Mesothelial cell of epicardium (in vitro differentiated cells): ENCODE measurements at regions not wholly inside any gene's neighbourhood (a gene's known extent, or its start where the extent isn't known, plus 50 kb on each side); places are given as distances from the start of the nearest gene placed in this dataset.
A peak's percentile ranks its signal among the peaks of the same experiment; 100 is the strongest.

ENCODE experiments used
- DNase-seq, 2 experiments: peaks; one replicate each; pipeline ENCODE4 v3.0.0; 2021; ENCODE audit warnings: low spot score in 2 of 2; ENCODE audit not compliant: unreplicated experiment in 2 of 2
- H3K27ac Mint-ChIP-seq: 2 replicates; pipeline ENCODE4 v1.8.0; 2021; ENCODE audit warnings: mixed read lengths
- H3K27me3 Mint-ChIP-seq: 2 replicates; pipeline ENCODE4 v1.8.0; 2021; ENCODE audit warnings: low read depth, mixed read lengths
- H3K36me3 Mint-ChIP-seq: 2 replicates; pipeline ENCODE4 v1.8.0; 2021; ENCODE audit warnings: mixed read lengths
- H3K4me1 Mint-ChIP-seq: 2 replicates; pipeline ENCODE4 v1.8.0; 2021; ENCODE audit warnings: mixed read lengths
- H3K4me3 Mint-ChIP-seq: 2 replicates; pipeline ENCODE4 v1.8.0; 2021; ENCODE audit warnings: mild to moderate bottlenecking, moderate library complexity, mixed read lengths
- H3K9me3 Mint-ChIP-seq: 2 replicates; pipeline ENCODE4 v1.8.0; 2021; ENCODE audit warnings: mixed read lengths
- TF ChIP-seq, protein P1 (sequence below): fragments of 200-600 bp; sonication (generic); IDR thresholded peaks from one replicate; pipeline ENCODE4 v1.5.0; 2021; ENCODE audit warnings: antibody characterized with exemption; ENCODE audit not compliant: unreplicated experiment

DNA sequence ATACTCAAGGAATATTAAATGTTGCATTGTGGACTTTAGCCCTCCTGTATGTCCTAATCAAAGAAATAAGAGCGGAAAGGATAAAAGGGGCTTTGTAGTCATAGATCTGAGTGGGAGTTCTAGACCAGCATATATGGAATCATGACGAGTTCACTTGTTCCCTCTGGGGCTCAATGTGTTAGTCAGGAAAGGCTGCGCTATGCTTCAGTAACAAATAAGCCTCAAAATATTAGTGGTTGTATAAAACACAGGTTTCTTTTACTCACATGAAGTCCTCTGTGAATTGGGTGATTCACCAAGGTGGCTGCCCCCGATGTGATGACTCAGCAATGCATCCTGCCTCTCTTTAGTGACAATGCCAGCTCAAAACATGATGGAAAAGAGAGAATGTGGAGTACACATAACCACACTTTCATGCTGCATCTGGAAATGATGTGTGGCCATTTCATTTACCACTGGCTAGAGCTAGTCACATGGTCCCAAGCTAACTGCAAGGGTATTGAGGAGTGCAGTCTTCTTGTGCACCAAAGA, 63.3 kb upstream of the IRX5 start:
- Mint-ChIP-seq H3K4me1 (no peaks in the 10 kb centered on the region), H3K36me3 (peaks cover 5% of the 10 kb centered on the region), H3K27ac (no peak overlapping the region), H3K4me3 (no peak overlapping the region), H3K9me3 (peaks cover 7% of the 10 kb centered on the region), H3K27me3 (peaks cover 2% of the 10 kb centered on the region)
- TF ChIP-seq, protein P1, sequence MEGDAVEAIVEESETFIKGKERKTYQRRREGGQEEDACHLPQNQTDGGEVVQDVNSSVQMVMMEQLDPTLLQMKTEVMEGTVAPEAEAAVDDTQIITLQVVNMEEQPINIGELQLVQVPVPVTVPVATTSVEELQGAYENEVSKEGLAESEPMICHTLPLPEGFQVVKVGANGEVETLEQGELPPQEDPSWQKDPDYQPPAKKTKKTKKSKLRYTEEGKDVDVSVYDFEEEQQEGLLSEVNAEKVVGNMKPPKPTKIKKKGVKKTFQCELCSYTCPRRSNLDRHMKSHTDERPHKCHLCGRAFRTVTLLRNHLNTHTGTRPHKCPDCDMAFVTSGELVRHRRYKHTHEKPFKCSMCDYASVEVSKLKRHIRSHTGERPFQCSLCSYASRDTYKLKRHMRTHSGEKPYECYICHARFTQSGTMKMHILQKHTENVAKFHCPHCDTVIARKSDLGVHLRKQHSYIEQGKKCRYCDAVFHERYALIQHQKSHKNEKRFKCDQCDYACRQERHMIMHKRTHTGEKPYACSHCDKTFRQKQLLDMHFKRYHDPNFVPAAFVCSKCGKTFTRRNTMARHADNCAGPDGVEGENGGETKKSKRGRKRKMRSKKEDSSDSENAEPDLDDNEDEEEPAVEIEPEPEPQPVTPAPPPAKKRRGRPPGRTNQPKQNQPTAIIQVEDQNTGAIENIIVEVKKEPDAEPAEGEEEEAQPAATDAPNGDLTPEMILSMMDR: no peak
- no peak for DNase-seq

GRCh38 chr16:54862529-54862928, 68.1 kb upstream of the IRX5 start:
- DNase-seq: no peak

DNA sequence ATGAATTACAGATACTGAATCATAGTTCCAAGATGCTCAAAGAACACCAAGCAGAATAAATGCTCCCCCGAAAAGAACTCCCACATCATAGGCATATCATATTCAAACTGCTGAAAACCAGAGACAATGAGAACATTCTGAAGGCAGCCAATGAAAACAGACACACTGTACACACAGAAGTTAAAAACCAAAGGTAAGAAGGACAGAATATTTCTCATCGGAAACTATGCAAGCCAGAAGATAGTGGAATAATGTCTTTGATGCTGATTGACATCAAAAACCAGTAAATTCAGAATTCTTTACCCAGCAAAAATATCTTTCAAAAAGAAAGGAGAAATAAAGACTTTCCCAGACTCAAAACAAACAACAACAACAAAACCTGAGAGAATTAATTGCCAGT, 73.8 kb upstream of the IRX5 start:
- no peak for DNase-seq
- TF ChIP-seq, protein P1: no peak

More at GRCh38 chr16:54862529-54862928, 68.1 kb upstream of the IRX5 start:
- Mint-ChIP-seq H3K27ac (no peak overlapping the region), H3K4me1 (no peaks in the 10 kb centered on the region), H3K27me3 (peaks cover 2% of the 10 kb centered on the region), H3K9me3 (peaks cover 14% of the 10 kb centered on the region), H3K36me3 (peaks cover 3% of the 10 kb centered on the region), H3K4me3 (no peak overlapping the region)
- TF ChIP-seq, protein P1: no peak

GRCh38 chr16:54847609-54848008, 83.1 kb upstream of the IRX5 start:
- H3K4me3 Mint-ChIP-seq: no peak overlapping the region
- H3K4me1 Mint-ChIP-seq: peaks cover 12% of the 10 kb centered on the region
- peak overlapping the region; percentile 89 for H3K27ac Mint-ChIP-seq
- H3K27me3 Mint-ChIP-seq: no peaks in the 10 kb centered on the region
- peaks cover 22% of the 10 kb centered on the region for H3K9me3 Mint-ChIP-seq
- TF ChIP-seq, protein P1: no peak
- no peak for DNase-seq
- H3K36me3 Mint-ChIP-seq: peaks cover 12% of the 10 kb centered on the region

More for the DNA sequence above, 73.8 kb upstream of the IRX5 start:
- H3K4me3 Mint-ChIP-seq: no peak overlapping the region
- H3K27ac Mint-ChIP-seq: no peak overlapping the region
- H3K27me3 Mint-ChIP-seq: no peaks in the 10 kb centered on the region
- no peaks in the 10 kb centered on the region for H3K4me1 Mint-ChIP-seq
- H3K9me3 Mint-ChIP-seq: peaks cover 33% of the 10 kb centered on the region
- peaks cover 9% of the 10 kb centered on the region for H3K36me3 Mint-ChIP-seq

- Mint-ChIP-seq H3K27me3 (no peaks in the 10 kb centered on the region), H3K9me3 (peaks cover 23% of the 10 kb centered on the region), H3K36me3 (peaks cover 12% of the 10 kb centered on the region), H3K4me1 (peaks cover 12% of the 10 kb centered on the region), H3K4me3 (peak overlapping the region; percentile 4), H3K27ac (peak overlapping the region; percentile 89)
- TF ChIP-seq, protein P1: no peak
- DNase-seq: no peak
These were observed 83.5 kb upstream of the IRX5 start for GRCh38 chr16:54847207-54847606.

- Mint-ChIP-seq H3K27me3 (no peaks in the 10 kb centered on the region), H3K9me3 (peaks cover 27% of the 10 kb centered on the region), H3K36me3 (peaks cover 12% of the 10 kb centered on the region), H3K4me1 (peaks cover 12% of the 10 kb centered on the region), H3K4me3 (no peak overlapping the region), H3K27ac (peak overlapping the region; percentile 89)
- no peak for DNase-seq
- TF ChIP-seq, protein P1: no peak
These were observed 83.9 kb upstream of the IRX5 start for GRCh38 chr16:54846766-54847165.
